Keratinocyte (primary cell): ENCODE measurements at regions not wholly inside any gene's neighbourhood (a gene's known extent, or its start where the extent isn't known, plus 50 kb on each side); places are given as distances from the start of the nearest gene placed in this dataset.

Experiments
- DNase-seq: peaks from one replicate; pipeline ENCODE4 v3.0.0-alpha.2; 2011; ENCODE audit warnings: low read depth, missing footprints, low spot score
- FAIRE-seq: peaks from 2 replicates; lab custom pipeline; 2011; peaks lifted over from hg19 to GRCh38; lab: Jason Lieb, UNC
- H2AFZ ChIP-seq: 2 replicates; pipeline ENCODE4 v1.6.0; 2012; ENCODE audit warnings: low read length, control low read depth, inconsistent platforms; ENCODE audit not compliant: control insufficient read depth
- H3K27ac ChIP-seq: 2 replicates; pipeline ENCODE4 v1.5.1; 2011; ENCODE audit warnings: low read length; ENCODE audit not compliant: control insufficient read depth, insufficient read depth
- H3K27me3 ChIP-seq: 3 replicates; pipeline ENCODE4 v1.6.0; 2011; ENCODE audit warnings: low read length; ENCODE audit not compliant: control insufficient read depth, insufficient read depth; ENCODE audit errors: extremely low read depth
- H3K36me3 ChIP-seq, 2 experiments: 2 replicates in 1 of 2; 3 replicates in 1 of 2; pipeline ENCODE4 v1.5.1; 2011; ENCODE audit warnings: low read length in 2 of 2, mild to moderate bottlenecking in 1 of 2; ENCODE audit not compliant: control insufficient read depth in 2 of 2, insufficient read depth in 2 of 2; ENCODE audit errors: extremely low read depth in 1 of 2
- H3K4me1 ChIP-seq: 3 replicates; pipeline ENCODE4 v1.5.1; 2011; ENCODE audit warnings: low read length; ENCODE audit not compliant: control insufficient read depth, insufficient read depth; ENCODE audit errors: extremely low read depth
- H3K4me2 ChIP-seq: 3 replicates; pipeline ENCODE4 v1.6.0; 2011; ENCODE audit warnings: low read depth, low read length; ENCODE audit not compliant: control insufficient read depth, insufficient read depth; ENCODE audit errors: extremely low read depth
- H3K4me3 ChIP-seq, 3 experiments: fragments of 200-600 bp in 1 of 3; sonication (generic) in 1 of 3; 2 replicates in 2 of 3; 3 replicates in 1 of 3; pipeline ENCODE4 v1.5.1; 2011 to 2016; ENCODE audit warnings: low read length in 3 of 3, mild to moderate bottlenecking in 3 of 3, control low read depth in 2 of 3, inconsistent platforms in 1 of 3, low read depth in 1 of 3, mixed read lengths in 1 of 3, mixed run types in 1 of 3, moderate library complexity in 1 of 3; ENCODE audit not compliant: control insufficient read depth in 2 of 3, insufficient read depth in 2 of 3; ENCODE audit errors: extremely low read depth in 1 of 3
- H3K79me2 ChIP-seq: 2 replicates; pipeline ENCODE4 v1.6.0; 2012; ENCODE audit warnings: low read length; ENCODE audit not compliant: control insufficient read depth, insufficient read depth
- H3K9ac ChIP-seq: 3 replicates; pipeline ENCODE4 v1.6.0; 2011; ENCODE audit warnings: low read length; ENCODE audit not compliant: control insufficient read depth, insufficient read depth; ENCODE audit errors: extremely low read depth
- H3K9me1 ChIP-seq: 3 replicates; pipeline ENCODE4 v1.6.0; 2011; ENCODE audit warnings: low read length; ENCODE audit not compliant: control insufficient read depth, insufficient read depth; ENCODE audit errors: extremely low read depth
- H3K9me3 ChIP-seq: 2 replicates; pipeline ENCODE4 v1.5.1; 2012; ENCODE audit warnings: low read depth, low read length; ENCODE audit not compliant: control insufficient read depth
- H4K20me1 ChIP-seq: 3 replicates; pipeline ENCODE4 v1.6.0; 2011; ENCODE audit warnings: low read length; ENCODE audit not compliant: control insufficient read depth, insufficient read depth; ENCODE audit errors: extremely low read depth
- CTCF ChIP-seq, 3 experiments: IDR thresholded peaks in 1 of 3; conservative IDR thresholded peaks in 1 of 3; optimal IDR thresholded peaks in 1 of 3; 2 replicates in 2 of 3; 3 replicates in 1 of 3; pipeline versions ENCODE3 to v1.5.1; 2011; ENCODE audit warnings: low read length in 3 of 3, mild to moderate bottlenecking in 3 of 3, moderate library complexity in 2 of 3, control low read depth in 1 of 3, inconsistent platforms in 1 of 3; ENCODE audit not compliant: insufficient read depth in 2 of 3; ENCODE audit errors: extremely low read depth in 1 of 3
- EZH2 ChIP-seq: IDR thresholded peaks from one replicate; pipeline ENCODE4 v1.6.1; 2012; ENCODE audit warnings: inconsistent platforms, mild to moderate bottlenecking, low read length, moderate library complexity
- dilution Hi-C: fragments of 300-500 bp; cut with MboI; formaldehyde crosslinking; loops from one replicate; pipeline ENCODE4 v1.7.0; 2020; ENCODE audit warnings: low sequenced_read_pairs; ENCODE audit not compliant: extremely low pct_ligation_motif_present

GRCh38 chr10:46232084-46232483 is 54.7 kb upstream of the ANTXRL start:
- Histone ChIP-seq H4K20me1 (no peaks in the 10 kb centered on the region), H2AFZ (no peak overlapping the region), H3K4me2 (no peak overlapping the region), H3K4me3 (no peak overlapping the region), H3K27ac (no peak overlapping the region), H3K9ac (no peak overlapping the region), H3K9me1 (no peaks in the 10 kb centered on the region), H3K4me1 (peaks cover 7% of the 10 kb centered on the region), H3K9me3 (no peaks in the 10 kb centered on the region), H3K79me2 (no peaks in the 10 kb centered on the region), H3K27me3 (peaks cover 3% of the 10 kb centered on the region), H3K36me3 (no peaks in the 10 kb centered on the region)
- DNase-seq, result no peak
- dilution Hi-C loops, result no loop called here
- FAIRE-seq, result no peak
- TF ChIP-seq EZH2 (no peak), CTCF (optimal IDR thresholded peaks at IDR 0.05 in 1 of 3, IDR thresholded peaks at IDR 0.05 in 1 of 3, conservative IDR thresholded peaks at IDR 0.05 in 1 of 3; ENCODE audit: extremely low read depth in 1 of 3, insufficient read depth in 2 of 3, low read length in 3 of 3) (no peak)

DNA sequence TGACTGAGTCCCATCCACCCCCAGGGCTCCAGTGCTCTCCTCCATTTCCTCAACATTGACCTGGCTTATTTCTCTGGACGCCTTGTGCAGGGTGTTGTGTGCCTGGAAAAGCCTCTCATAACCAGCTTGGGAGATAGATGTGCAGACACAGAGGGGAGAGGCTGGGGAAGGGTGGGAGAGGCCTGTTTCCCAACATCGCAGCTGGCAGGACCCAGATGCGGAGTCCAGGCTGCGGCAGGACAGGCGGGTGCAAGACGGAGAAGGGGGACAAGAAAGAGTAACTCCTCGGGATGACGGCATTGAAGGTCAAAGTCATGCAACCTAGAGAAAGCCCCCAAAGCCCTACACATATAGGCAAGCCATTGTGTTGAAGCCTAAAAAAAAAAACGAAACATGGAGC is 54.1 kb upstream of the ANTXRL start:
- Histone ChIP-seq H3K4me2 (no peak overlapping the region), H3K9me3 (no peaks in the 10 kb centered on the region), H3K27ac (no peak overlapping the region), H3K9ac (no peak overlapping the region), H4K20me1 (no peaks in the 10 kb centered on the region), H3K79me2 (no peaks in the 10 kb centered on the region), H3K27me3 (peaks cover under 1% of the 10 kb centered on the region), H3K9me1 (no peaks in the 10 kb centered on the region), H2AFZ (no peak overlapping the region), H3K4me3 (no peak overlapping the region), H3K36me3 (no peaks in the 10 kb centered on the region), H3K4me1 (peaks cover 7% of the 10 kb centered on the region)
- DNase-seq (no peak), FAIRE-seq (no peak)
- no peak for TF ChIP-seq EZH2
- TF ChIP-seq CTCF (optimal IDR thresholded peaks at IDR 0.05 in 1 of 3, IDR thresholded peaks at IDR 0.05 in 1 of 3, conservative IDR thresholded peaks at IDR 0.05 in 1 of 3; ENCODE audit: extremely low read depth in 1 of 3, insufficient read depth in 2 of 3, low read length in 3 of 3), result no peak
- dilution Hi-C loops, result no loop called here
